GM12878 (cell line): ENCODE measurements at regions not wholly inside any gene's neighbourhood (a gene's known extent, or its start where the extent isn't known, plus 50 kb on each side); places are given as distances from the start of the nearest gene placed in this dataset.

Source experiments
- ATAC-seq: fragments of 200-7000 bp; cut with Tn5 transposase; 3 replicates; pipeline ENCODE4 v1.9.1; 2020; ENCODE audit warnings: mild to moderate bottlenecking, moderate library complexity
- BruUV-seq: library from RNA; stranded (reverse); fragments of 400-500 nt; replicated peaks from 2 replicates; lab custom pipeline; 2021; lab: Mats Ljungman, UMichigan
- CTCF ChIA-PET: fragments of 300-600 bp; sonication (Branson Sonifier 250); formaldehyde crosslinking; extraction: SDS; loops from one replicate; lab custom pipeline; 2021; ENCODE audit warnings: inconsistent platforms; lab: Yijun Ruan, JAX
- POLR2A ChIA-PET: fragments of 350-600 bp; formaldehyde crosslinking; extraction: SDS; loops from one replicate; lab custom pipeline; 2021; ENCODE audit warnings: inconsistent platforms; lab: Charles Lee
- RAD21 ChIA-PET: fragments of 300-600 bp; sonication (Branson Sonifier 250); formaldehyde crosslinking; loops from one replicate; lab custom pipeline; 2023; ENCODE audit warnings: antibody characterized with exemption; ENCODE audit not compliant: unreplicated experiment; lab: Charles Lee
- SMC1A ChIA-PET: fragments of 300-600 bp; sonication (Branson Sonifier 250); formaldehyde crosslinking; loops from one replicate; lab custom pipeline; 2023; ENCODE audit not compliant: unreplicated experiment, uncharacterized antibody; lab: Charles Lee
- DNase-seq: peaks from one replicate; pipeline ENCODE4 v3.0.0-alpha.2; 2011; ENCODE audit warnings: low read depth, low spot score
- FAIRE-seq: peaks from 3 replicates; lab custom pipeline; 2011; peaks lifted over from hg19 to GRCh38; lab: Jason Lieb, UNC
- H2AFZ ChIP-seq: 2 replicates; pipeline ENCODE4 v1.6.0; 2011; ENCODE audit warnings: low read depth, low read length, control low read depth; ENCODE audit not compliant: control insufficient read depth
- H3K27ac ChIP-seq: 2 replicates; pipeline ENCODE4 v1.5.1; 2011; ENCODE audit warnings: control low read depth; ENCODE audit not compliant: control insufficient read depth, insufficient read depth
- H3K27me3 ChIP-seq, 2 experiments: replicated peaks in 1 of 2; 2 replicates each; pipeline versions ENCODE4 v1.6.0 to v1.6.1; 2011; ENCODE audit warnings: low read length in 1 of 2; ENCODE audit not compliant: control insufficient read depth in 2 of 2, insufficient read depth in 2 of 2
- H3K36me3 ChIP-seq, 2 experiments: 2 replicates each; pipeline ENCODE4 v1.5.1; 2011; ENCODE audit warnings: low read length in 1 of 2; ENCODE audit not compliant: control insufficient read depth in 2 of 2, insufficient read depth in 2 of 2
- H3K4me1 ChIP-seq: 2 replicates; pipeline ENCODE4 v1.6.1; 2011; ENCODE audit warnings: mild to moderate bottlenecking, low read length, moderate library complexity, mixed read lengths; ENCODE audit not compliant: control insufficient read depth, insufficient read depth
- H3K4me2 ChIP-seq: 2 replicates; pipeline ENCODE4 v1.6.0; 2011; ENCODE audit warnings: control low read depth; ENCODE audit not compliant: control insufficient read depth, insufficient read depth
- H3K4me3 ChIP-seq: fragments of 200-600 bp; sonication (generic); 2 replicates; pipeline ENCODE4 v1.5.1; 2016
- H3K79me2 ChIP-seq: 2 replicates; pipeline ENCODE4 v1.6.0; 2011; ENCODE audit warnings: low read length; ENCODE audit not compliant: control insufficient read depth, insufficient read depth
- H3K9ac ChIP-seq: 2 replicates; pipeline ENCODE4 v1.8.0; 2011; ENCODE audit warnings: low read length, control low read depth, mixed read lengths; ENCODE audit not compliant: control insufficient read depth, insufficient read depth
- H3K9me3 ChIP-seq: replicated peaks from 3 replicates; pipeline ENCODE4 v1.5.1; 2011; ENCODE audit warnings: mild to moderate bottlenecking, low read length; ENCODE audit not compliant: control insufficient read depth, insufficient read depth
- H4K20me1 ChIP-seq: 2 replicates; pipeline ENCODE4 v1.6.0; 2011; ENCODE audit not compliant: control insufficient read depth, insufficient read depth
- CTCF ChIP-seq, 3 experiments: IDR thresholded peaks in 2 of 3; conservative IDR thresholded peaks in 1 of 3; 2 replicates each; pipeline ENCODE4 v1.5.1; 2011; ENCODE audit warnings: low read depth in 3 of 3, low read length in 3 of 3, mild to moderate bottlenecking in 3 of 3, control low read depth in 2 of 3, moderate library complexity in 2 of 3, inconsistent platforms in 1 of 3, mixed read lengths in 1 of 3; ENCODE audit not compliant: control insufficient read depth in 2 of 3, insufficient read depth in 1 of 3; ENCODE audit errors: extremely low read depth in 1 of 3
- DPF2 ChIP-seq: fragments of 450-650 bp; IDR thresholded peaks from 2 replicates; pipeline ENCODE4 v1.6.1; 2017; ENCODE audit warnings: mild to moderate bottlenecking
- KDM1A ChIP-seq: fragments of 200-600 bp; sonication (generic); IDR thresholded peaks from 2 replicates; pipeline ENCODE4 v1.6.1; 2016; ENCODE audit warnings: borderline replicate concordance
- KLF5 ChIP-seq: fragments of 450-650 bp; IDR thresholded peaks from 2 replicates; pipeline ENCODE4 v1.6.1; 2014; ENCODE audit warnings: mild to moderate bottlenecking; ENCODE audit not compliant: partially characterized antibody
- NFIC ChIP-seq: IDR thresholded peaks from 2 replicates; pipeline ENCODE4 v1.6.1; 2012; ENCODE audit warnings: low read depth, mild to moderate bottlenecking, inconsistent platforms, low read length, moderate library complexity
- PAX5 ChIP-seq: IDR thresholded peaks from 2 replicates; pipeline ENCODE4 v1.6.1; 2011; ENCODE audit warnings: low read depth, low read length, borderline replicate concordance
- SMAD1 ChIP-seq: fragments of 450-650 bp; IDR thresholded peaks from 2 replicates; pipeline ENCODE4 v1.6.1; 2018; ENCODE audit warnings: mild to moderate bottlenecking, low read depth; ENCODE audit not compliant: partially characterized antibody
- STAT1 ChIP-seq: fragments of 450-650 bp; conservative IDR thresholded peaks from 2 replicates; pipeline ENCODE4 v1.6.1; 2014; ENCODE audit warnings: antibody characterized with exemption, mild to moderate bottlenecking
- TAF1 ChIP-seq: IDR thresholded peaks from 2 replicates; pipeline ENCODE4 v1.6.1; 2011; ENCODE audit warnings: mild to moderate bottlenecking, low read depth, low read length, borderline replicate concordance
- TCF12 ChIP-seq: IDR thresholded peaks from 2 replicates; pipeline ENCODE4 v1.6.1; 2011; ENCODE audit warnings: low read depth, mild to moderate bottlenecking, low read length
- USF1 ChIP-seq: IDR thresholded peaks from 2 replicates; pipeline ENCODE4 v1.6.1; 2011; ENCODE audit warnings: borderline replicate concordance, low read depth, mild to moderate bottlenecking, moderate library complexity, mixed read lengths, low read length; ENCODE audit not compliant: insufficient read depth; ENCODE audit errors: extremely low read length
- USF2 ChIP-seq: IDR thresholded peaks from 2 replicates; pipeline ENCODE4 v1.6.1; 2011; ENCODE audit warnings: low read depth, low read length, improper control_type of control experiment, borderline replicate concordance
- WGBS: methylation state at CpG from one replicate; pipeline ENCODE4 v1.1.6; 2016; ENCODE audit warnings: low lambda C conversion rate; ENCODE audit not compliant: insufficient replicate concordance, insufficient coverage; ENCODE audit errors: missing lambda C conversion rate; 5-methylcytosine and 5-hydroxymethylcytosine counted together
- in situ Hi-C: fragments of 300-500 bp; cut with MboI; formaldehyde crosslinking; loops from 9 replicates; pipeline ENCODE4 v1.14.3; 2018; ENCODE audit warnings: mixed read lengths
- intact Hi-C: fragments of 100-400 bp; cut with micrococcal nuclease; formaldehyde crosslinking; loops from one replicate; pipeline ENCODE4 v1.14.2; 2022; ENCODE audit not compliant: unreplicated experiment

DNA sequence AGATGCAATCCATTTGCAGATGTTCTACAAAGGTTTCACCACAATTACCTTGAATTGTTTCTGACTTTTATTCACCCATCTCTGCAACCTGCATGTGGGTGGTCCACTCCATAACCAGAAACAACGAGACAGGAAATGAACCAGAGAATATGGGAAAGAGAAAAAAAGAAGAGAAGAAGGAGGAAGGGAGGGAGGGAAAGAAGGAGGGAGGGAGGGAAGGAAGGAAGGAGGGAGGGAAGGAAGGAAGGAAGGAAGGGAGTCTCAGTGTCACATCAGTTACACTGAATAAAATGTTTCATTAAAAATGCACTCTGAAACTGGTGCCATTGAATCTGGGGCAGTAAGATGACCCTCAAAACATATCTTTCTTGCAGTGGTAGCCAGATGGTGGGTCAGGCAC is 301.3 kb upstream of the MGMT start:
- CTCF ChIA-PET: no interaction called here
- 0% methylated on average over 1 of the region's 1 CpG for WGBS
- intact Hi-C loops (no loop called here), in situ Hi-C loops (no loop called here)
- Histone ChIP-seq H3K27me3 (no peaks in the 10 kb centered on the region), H3K9me3 (no peaks in the 10 kb centered on the region), H3K9ac (no peak overlapping the region), H3K4me3 (no peak overlapping the region), H3K27ac (no peak overlapping the region), H3K4me2 (no peak overlapping the region), H4K20me1 (no peaks in the 10 kb centered on the region), H3K79me2 (no peaks in the 10 kb centered on the region), H3K36me3 (no peaks in the 10 kb centered on the region), H2AFZ (no peak overlapping the region), H3K4me1 (no peaks in the 10 kb centered on the region)
- RAD21 ChIA-PET: no interaction called here
- TF ChIP-seq KLF5: no peak
- no peak for ATAC-seq
- no TSS peak for BruUV-seq
- no peak for DNase-seq
- POLR2A ChIA-PET: no interaction called here
- SMC1A ChIA-PET: no interaction called here
- no peak for FAIRE-seq

GRCh38 chr10:129168660-129169059 is 298.4 kb upstream of the MGMT start:
- ATAC-seq: no peak
- TF ChIP-seq KLF5 (no peak), TAF1 (no peak), KDM1A (no peak), CTCF (IDR thresholded peaks at IDR 0.05 in 2 of 3, conservative IDR thresholded peaks at IDR 0.05 in 1 of 3; ENCODE audit: control insufficient read depth in 2 of 3, extremely low read depth in 1 of 3, insufficient read depth in 1 of 3, low read depth in 3 of 3, low read length in 3 of 3) (no peak), USF1 (no peak), USF2 (no peak), STAT1 (no peak), PAX5 (no peak), SMAD1 (no peak), TCF12 (no peak), NFIC (no peak), DPF2 (no peak)
- TF ChIP-seq, all 136 proteins: peak for 0
- Histone ChIP-seq H3K27me3 (no peaks in the 10 kb centered on the region), H3K9ac (no peak overlapping the region), H3K4me2 (no peak overlapping the region), H3K4me3 (no peak overlapping the region), H3K36me3 (no peaks in the 10 kb centered on the region), H3K9me3 (no peaks in the 10 kb centered on the region), H3K27ac (no peak overlapping the region), H2AFZ (no peak overlapping the region), H3K79me2 (no peaks in the 10 kb centered on the region), H4K20me1 (no peaks in the 10 kb centered on the region), H3K4me1 (no peaks in the 10 kb centered on the region)
- CTCF ChIA-PET: no interaction called here
- POLR2A ChIA-PET: no interaction called here
- FAIRE-seq (no peak), DNase-seq (no peak)
- SMC1A ChIA-PET: no interaction called here
- WGBS: 3% methylated on average over 4 of the region's 4 CpGs
- intact Hi-C loops (no loop called here), in situ Hi-C loops (no loop called here)
- RAD21 ChIA-PET: no interaction called here
- no TSS peak for BruUV-seq
